ENCODE measurements at regions not wholly inside any gene's neighbourhood (a gene's known extent, or its start where the extent isn't known, plus 50 kb on each side); places are given as distances from the start of the nearest gene placed in this dataset.

DNA sequence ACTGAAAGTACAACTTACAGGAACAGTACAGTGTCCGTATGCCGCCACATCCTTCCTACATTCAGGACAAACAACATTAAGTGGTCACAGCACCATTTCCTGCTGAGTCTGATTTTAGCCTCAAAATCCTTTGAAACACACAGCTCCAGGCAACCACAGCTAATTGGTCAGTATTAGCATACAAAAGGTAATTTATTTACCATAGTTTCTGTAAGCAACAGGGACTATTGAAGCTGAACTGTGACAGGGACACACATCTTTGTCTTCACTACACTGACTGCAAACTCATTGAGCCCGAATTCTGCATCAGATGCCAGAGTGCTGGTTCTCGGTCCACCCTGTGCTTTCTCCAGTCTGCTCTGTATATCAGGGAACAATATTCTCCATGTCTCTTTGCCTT, 151.8 kb downstream of the ST6GAL2 start:
- H3K27me3 Mint-ChIP-seq, result peaks cover 5% of the 10 kb centered on the region
- POLR2A ChIA-PET, result no interaction called here
- TF ChIP-seq, protein P1, sequence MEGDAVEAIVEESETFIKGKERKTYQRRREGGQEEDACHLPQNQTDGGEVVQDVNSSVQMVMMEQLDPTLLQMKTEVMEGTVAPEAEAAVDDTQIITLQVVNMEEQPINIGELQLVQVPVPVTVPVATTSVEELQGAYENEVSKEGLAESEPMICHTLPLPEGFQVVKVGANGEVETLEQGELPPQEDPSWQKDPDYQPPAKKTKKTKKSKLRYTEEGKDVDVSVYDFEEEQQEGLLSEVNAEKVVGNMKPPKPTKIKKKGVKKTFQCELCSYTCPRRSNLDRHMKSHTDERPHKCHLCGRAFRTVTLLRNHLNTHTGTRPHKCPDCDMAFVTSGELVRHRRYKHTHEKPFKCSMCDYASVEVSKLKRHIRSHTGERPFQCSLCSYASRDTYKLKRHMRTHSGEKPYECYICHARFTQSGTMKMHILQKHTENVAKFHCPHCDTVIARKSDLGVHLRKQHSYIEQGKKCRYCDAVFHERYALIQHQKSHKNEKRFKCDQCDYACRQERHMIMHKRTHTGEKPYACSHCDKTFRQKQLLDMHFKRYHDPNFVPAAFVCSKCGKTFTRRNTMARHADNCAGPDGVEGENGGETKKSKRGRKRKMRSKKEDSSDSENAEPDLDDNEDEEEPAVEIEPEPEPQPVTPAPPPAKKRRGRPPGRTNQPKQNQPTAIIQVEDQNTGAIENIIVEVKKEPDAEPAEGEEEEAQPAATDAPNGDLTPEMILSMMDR (IDR thresholded peaks at IDR 0.05), result no peak
- no peaks in the 10 kb centered on the region for H3K27me3 ChIP-seq (ENCODE audit: control insufficient read depth in 1 of 2, insufficient read depth in 2 of 2, low read length in 2 of 2)
- H3K36me3 Mint-ChIP-seq (ENCODE audit: low read depth), result no peaks in the 10 kb centered on the region
- no peaks in the 10 kb centered on the region for H3K36me3 ChIP-seq (ENCODE audit: insufficient read depth, low read length)
- H3K4me1 Mint-ChIP-seq (ENCODE audit: low read depth), result no peaks in the 10 kb centered on the region
- no peak overlapping the region for H3K4me3 ChIP-seq (ENCODE audit: low read length)
- H3K9me3 Mint-ChIP-seq, result peaks cover 6% of the 10 kb centered on the region
- no peaks in the 10 kb centered on the region for H3K4me1 ChIP-seq (ENCODE audit: insufficient read depth, low read length)
- H3K27ac Mint-ChIP-seq, result no peak overlapping the region
- H3K4me3 Mint-ChIP-seq, result no peak overlapping the region
- H3K9me3 ChIP-seq (ENCODE audit: control insufficient read depth in 1 of 2, insufficient read depth in 1 of 2, low read length in 2 of 2), result peaks cover 0 to 2% of the 10 kb centered on the region in 2 experiments
- DNase-seq, result no peak
- CTCF ChIA-PET, result interaction anchor here (0.6 kb wide), 1 partner anchor 30 kb away, joined by 3 read pairs; no protein-coding TSS in a partner anchor
- intact Hi-C loops (cut with DNase I, micrococcal nuclease), result no loop called here
- no peak overlapping the region for H3K27ac ChIP-seq (ENCODE audit: low read depth in 1 of 2, low read length in 2 of 2)
- ATAC-seq (ENCODE audit: poor library complexity), result no peak

DNA sequence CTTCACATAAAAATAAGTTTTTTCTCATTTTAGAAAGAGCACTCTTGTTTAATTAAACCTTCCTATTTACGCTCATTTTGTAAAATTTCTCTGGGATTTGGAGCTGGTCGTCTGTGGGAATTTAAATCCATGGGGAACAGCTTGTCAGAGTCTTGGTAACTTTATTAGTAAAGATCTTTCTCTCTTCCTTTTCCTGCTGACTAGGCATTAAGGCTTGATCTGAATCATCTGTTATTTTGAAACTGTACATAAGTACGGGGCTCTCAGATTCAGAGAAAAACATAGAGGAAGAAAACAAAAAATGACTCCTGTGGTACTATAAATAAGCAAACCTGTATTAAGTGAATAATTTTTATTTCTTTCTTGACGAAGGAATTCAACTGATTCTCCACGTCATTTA, 150.2 kb downstream of the ST6GAL2 start:
- ATAC-seq (ENCODE audit: poor library complexity), result no peak
- POLR2A ChIA-PET, result no interaction called here

DNA sequence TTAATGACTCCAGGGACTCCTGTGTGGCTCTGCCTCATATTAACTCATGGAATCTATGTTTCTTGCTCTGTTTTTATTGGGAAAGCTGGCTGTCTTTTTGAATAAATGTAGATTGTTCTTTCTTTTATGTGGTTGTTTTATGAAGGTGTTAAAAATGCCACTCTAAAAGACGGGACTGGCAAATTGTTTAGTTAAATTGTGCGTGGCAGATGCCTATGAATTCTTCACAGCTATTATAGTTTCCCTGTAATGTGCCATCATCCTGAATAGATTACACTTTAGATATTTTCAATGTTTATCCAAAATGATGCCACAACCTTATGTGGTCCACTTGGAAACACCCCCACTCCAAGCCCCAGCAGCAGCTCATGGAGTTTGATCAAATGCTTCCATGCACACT, 149.7 kb downstream of the ST6GAL2 start:
- no peaks in the 10 kb centered on the region for H3K4me1 ChIP-seq (ENCODE audit: insufficient read depth, low read length)
- no peaks in the 10 kb centered on the region for H3K4me1 Mint-ChIP-seq (ENCODE audit: low read depth)
- H3K27me3 Mint-ChIP-seq, result no peaks in the 10 kb centered on the region
- no peak overlapping the region for H3K27ac Mint-ChIP-seq
- POLR2A ChIA-PET, result no interaction called here
- intact Hi-C loops (cut with DNase I, micrococcal nuclease), result no loop called here
- H3K36me3 ChIP-seq (ENCODE audit: insufficient read depth, low read length), result no peaks in the 10 kb centered on the region
- no peak for ATAC-seq (ENCODE audit: poor library complexity)
- TF ChIP-seq, protein P1 (IDR thresholded peaks at IDR 0.05), result no peak
- no peaks in the 10 kb centered on the region for H3K9me3 ChIP-seq (ENCODE audit: control insufficient read depth in 1 of 2, insufficient read depth in 1 of 2, low read length in 2 of 2)
- H3K9me3 Mint-ChIP-seq, result peaks cover 6% of the 10 kb centered on the region
- no peak overlapping the region for H3K4me3 Mint-ChIP-seq
- H3K36me3 Mint-ChIP-seq (ENCODE audit: low read depth), result no peaks in the 10 kb centered on the region
- no peak overlapping the region for H3K4me3 ChIP-seq (ENCODE audit: low read length)
- no peak for DNase-seq
- CTCF ChIA-PET, result no interaction called here
- no peak overlapping the region for H3K27ac ChIP-seq (ENCODE audit: low read depth in 1 of 2, low read length in 2 of 2)
- no peaks in the 10 kb centered on the region for H3K27me3 ChIP-seq (ENCODE audit: control insufficient read depth in 1 of 2, insufficient read depth in 2 of 2, low read length in 2 of 2)

More for the DNA sequence above, 150.2 kb downstream of the ST6GAL2 start:
- H3K27ac ChIP-seq (ENCODE audit: low read depth in 1 of 2, low read length in 2 of 2), result no peak overlapping the region
- intact Hi-C loops (cut with DNase I, micrococcal nuclease), result no loop called here
- no peaks in the 10 kb centered on the region for H3K27me3 Mint-ChIP-seq
- CTCF ChIA-PET, result no interaction called here
- no peak overlapping the region for H3K27ac Mint-ChIP-seq
- H3K36me3 ChIP-seq (ENCODE audit: insufficient read depth, low read length), result no peaks in the 10 kb centered on the region
- H3K36me3 Mint-ChIP-seq (ENCODE audit: low read depth), result no peaks in the 10 kb centered on the region
- no peaks in the 10 kb centered on the region for H3K4me1 ChIP-seq (ENCODE audit: insufficient read depth, low read length)
- no peaks in the 10 kb centered on the region for H3K27me3 ChIP-seq (ENCODE audit: control insufficient read depth in 1 of 2, insufficient read depth in 2 of 2, low read length in 2 of 2)
- peaks cover 6% of the 10 kb centered on the region for H3K9me3 Mint-ChIP-seq
- H3K4me3 Mint-ChIP-seq, result no peak overlapping the region
- no peaks in the 10 kb centered on the region for H3K4me1 Mint-ChIP-seq (ENCODE audit: low read depth)
- no peaks in the 10 kb centered on the region for H3K9me3 ChIP-seq (ENCODE audit: control insufficient read depth in 1 of 2, insufficient read depth in 1 of 2, low read length in 2 of 2)
- H3K4me3 ChIP-seq (ENCODE audit: low read length), result no peak overlapping the region
- no peak for DNase-seq
- TF ChIP-seq, protein P1 (IDR thresholded peaks at IDR 0.05), result no peak

All from CD4-positive, alpha-beta T cell (primary cell).